CD4-positive, alpha-beta T cell (primary cell): ENCODE measurements at regions not wholly inside any gene's neighbourhood (a gene's known extent, or its start where the extent isn't known, plus 50 kb on each side); places are given as distances from the start of the nearest gene placed in this dataset.

Experiments used
- ATAC-seq: fragments of 200-7000 bp; cut with Tn5 transposase; one replicate; pipeline ENCODE4 v1.10.0; 2022; ENCODE audit warnings: mild to moderate bottlenecking; ENCODE audit not compliant: poor library complexity
- CTCF ChIA-PET: fragments of 350-600 bp; sonication (Branson Sonifier 250); formaldehyde crosslinking; loops from one replicate; lab custom pipeline; 2021; ENCODE audit warnings: antibody characterized with exemption, inconsistent platforms; lab: Charles Lee
- POLR2A ChIA-PET: fragments of 350-600 bp; sonication (Branson Sonifier 250); formaldehyde crosslinking; loops from one replicate; lab custom pipeline; 2021; ENCODE audit warnings: antibody characterized with exemption, inconsistent platforms; lab: Charles Lee
- DNase-seq, 14 experiments: peaks; one replicate each; pipeline ENCODE4 v3.0.0-alpha.2; 2013 to 2020; ENCODE audit warnings: mixed read lengths in 2 of 14
- H3K27ac ChIP-seq, 2 donors: one replicate each; pipeline versions ENCODE4 v1.5.1 to v1.7.0; 2013; ENCODE audit warnings: low read length in 2 of 2, low read depth in 1 of 2, mild to moderate bottlenecking in 1 of 2
- H3K27me3 ChIP-seq, 2 experiments: 1 replicate in 1 of 2; 2 replicates in 1 of 2; pipeline versions ENCODE4 v1.6.1 to v1.7.0; 2013; ENCODE audit warnings: low read length in 2 of 2, control low read depth in 1 of 2, mild to moderate bottlenecking in 1 of 2, moderate library complexity in 1 of 2; ENCODE audit not compliant: insufficient read depth in 2 of 2, control insufficient read depth in 1 of 2
- H3K36me3 ChIP-seq: one replicate; pipeline ENCODE4 v1.6.1; 2013; ENCODE audit warnings: low read length, control low read depth; ENCODE audit not compliant: insufficient read depth
- H3K4me1 ChIP-seq: one replicate; pipeline ENCODE4 v1.6.1; 2013; ENCODE audit warnings: low read length, control low read depth; ENCODE audit not compliant: insufficient read depth
- H3K4me3 ChIP-seq: one replicate; pipeline ENCODE4 v1.5.1; 2013; ENCODE audit warnings: mild to moderate bottlenecking, low read length, moderate library complexity
- H3K9me3 ChIP-seq, 2 experiments: 1 replicate in 1 of 2; 2 replicates in 1 of 2; pipeline versions ENCODE4 v1.6.1 to v1.7.0; 2013; ENCODE audit warnings: low read length in 2 of 2, mild to moderate bottlenecking in 2 of 2, control low read depth in 1 of 2, moderate library complexity in 1 of 2; ENCODE audit not compliant: control insufficient read depth in 1 of 2, insufficient read depth in 1 of 2
- H3K27ac Mint-ChIP-seq: one replicate; pipeline ENCODE4 v1.8.0; 2020; ENCODE audit warnings: mixed read lengths
- H3K27me3 Mint-ChIP-seq: one replicate; pipeline ENCODE4 v1.8.0; 2021; ENCODE audit warnings: mixed read lengths
- H3K36me3 Mint-ChIP-seq: one replicate; pipeline ENCODE4 v1.8.0; 2021; ENCODE audit warnings: low read depth, mixed read lengths
- H3K4me1 Mint-ChIP-seq: one replicate; pipeline ENCODE4 v1.8.0; 2021; ENCODE audit warnings: low read depth, mixed read lengths
- H3K4me3 Mint-ChIP-seq: one replicate; pipeline ENCODE4 v1.8.0; 2020; ENCODE audit warnings: mild to moderate bottlenecking, mixed read lengths
- H3K9me3 Mint-ChIP-seq: one replicate; pipeline ENCODE4 v1.8.0; 2020; ENCODE audit warnings: mixed read lengths
- CTCF ChIP-seq: fragments of 200-600 bp; IDR thresholded peaks from one replicate; pipeline ENCODE4 v1.8.0; 2022; ENCODE audit warnings: antibody characterized with exemption, mild to moderate bottlenecking
- intact Hi-C, 2 experiments: fragments of 100-400 bp; cut with DNase I in 1 of 2; cut with micrococcal nuclease in 1 of 2; formaldehyde crosslinking; loops; one replicate each; pipeline versions ENCODE4 v1.15.1 to v1.9.0; 2023 to 2025; cut with DNase I, micrococcal nuclease

GRCh38 chr4:184959309-184959708 lies 59.0 kb upstream of the HELT start:
- peaks cover 0 to 3% of the 10 kb centered on the region in 2 experiments for H3K27me3 ChIP-seq
- Mint-ChIP-seq H3K4me1 (peaks cover 6% of the 10 kb centered on the region), H3K4me3 (no peak overlapping the region), H3K9me3 (no peaks in the 10 kb centered on the region), H3K36me3 (peaks cover 5% of the 10 kb centered on the region), H3K27ac (no peak overlapping the region), H3K27me3 (no peaks in the 10 kb centered on the region)
- CTCF ChIA-PET, result no interaction called here
- H3K27ac ChIP-seq, result no peak overlapping the region
- POLR2A ChIA-PET, result no interaction called here
- H3K36me3 ChIP-seq, result no peaks in the 10 kb centered on the region
- no peak for TF ChIP-seq CTCF
- no peak overlapping the region for H3K4me3 ChIP-seq
- no peaks in the 10 kb centered on the region for H3K9me3 ChIP-seq
- intact Hi-C loops, result no loop called here
- no peak for ATAC-seq
- H3K4me1 ChIP-seq, result no peaks in the 10 kb centered on the region
- DNase-seq, result no peak

- Mint-ChIP-seq H3K4me3 (no peak overlapping the region), H3K27me3 (peaks cover 1% of the 10 kb centered on the region), H3K36me3 (peaks cover 8% of the 10 kb centered on the region), H3K27ac (no peak overlapping the region), H3K9me3 (peaks cover 1% of the 10 kb centered on the region), H3K4me1 (peaks cover 7% of the 10 kb centered on the region)
- CTCF ChIA-PET, result no interaction called here
- Histone ChIP-seq H3K4me1 (no peaks in the 10 kb centered on the region), H3K4me3 (no peak overlapping the region), H3K36me3 (no peaks in the 10 kb centered on the region), H3K27ac (no peak overlapping the region), H3K27me3 (peaks cover 0 to 3% of the 10 kb centered on the region in 2 experiments), H3K9me3 (no peaks in the 10 kb centered on the region)
- intact Hi-C loops, result loop anchor here in 1 of 2 experiments (5.0 to 10.0 kb wide), 3 partner anchors 135 to 697 kb away; partner anchors contain the start of genes ACSL1 and IRF2
- POLR2A ChIA-PET, result no interaction called here
- ATAC-seq, result no peak
- no peak for TF ChIP-seq CTCF
- no peak for DNase-seq
Observed at GRCh38 chr4:184959786-184960185, 58.5 kb upstream of the HELT start.

GRCh38 chr4:184960505-184960971 lies 57.8 kb upstream of the HELT start:
- peaks cover 11% of the 10 kb centered on the region for H3K4me1 Mint-ChIP-seq
- Histone ChIP-seq H3K4me1 (no peaks in the 10 kb centered on the region), H3K9me3 (peaks cover 0 to 7% of the 10 kb centered on the region in 2 experiments), H3K4me3 (no peak overlapping the region), H3K36me3 (no peaks in the 10 kb centered on the region), H3K27me3 (peaks cover 0 to 3% of the 10 kb centered on the region in 2 experiments), H3K27ac (no peak overlapping the region)
- H3K27me3 Mint-ChIP-seq, result peaks cover 5% of the 10 kb centered on the region
- ChIA-PET POLR2A (no interaction called here), CTCF (no interaction called here)
- DNase-seq, result no peak
- intact Hi-C loops, result loop anchor here in 1 of 2 experiments (5.0 to 10.0 kb wide), 3 partner anchors 136 to 698 kb away; partner anchors contain the start of genes ACSL1 and IRF2
- H3K4me3 Mint-ChIP-seq, result no peak overlapping the region
- peaks cover 4% of the 10 kb centered on the region for H3K9me3 Mint-ChIP-seq
- TF ChIP-seq CTCF, result no peak
- H3K36me3 Mint-ChIP-seq, result peaks cover 12% of the 10 kb centered on the region
- H3K27ac Mint-ChIP-seq, result no peak overlapping the region
- no peak for ATAC-seq
